PFSK-1 (cell line): ENCODE measurements at regions not wholly inside any gene's neighbourhood (a gene's known extent, or its start where the extent isn't known, plus 50 kb on each side); places are given as distances from the start of the nearest gene placed in this dataset.

Experiments
- FOXP2 ChIP-seq: optimal IDR thresholded peaks from 2 replicates; pipeline ENCODE3; 2011; ENCODE audit warnings: borderline replicate concordance, control low read depth, inconsistent platforms; ENCODE audit not compliant: insufficient read depth; ENCODE audit errors: extremely low read length, extremely low read depth
- POLR2AphosphoS5 ChIP-seq: IDR thresholded peaks from 2 replicates; pipeline ENCODE4 v1.6.1; 2012; ENCODE audit warnings: low read depth, mild to moderate bottlenecking, control low read depth, low read length, moderate library complexity
- REST ChIP-seq, 2 experiments: IDR thresholded peaks; 2 replicates each; pipeline versions ENCODE4 v1.6.1 to v1.8.0; 2011 to 2012; ENCODE audit warnings: low read depth in 2 of 2, low read length in 2 of 2, control low read depth in 1 of 2, inconsistent platforms in 1 of 2, mild to moderate bottlenecking in 1 of 2, moderate library complexity in 1 of 2; ENCODE audit not compliant: insufficient read depth in 1 of 2
- SIN3A ChIP-seq: IDR thresholded peaks from 2 replicates; pipeline ENCODE4 v1.6.1; 2012; ENCODE audit warnings: mild to moderate bottlenecking, low read length, moderate library complexity, borderline replicate concordance; ENCODE audit not compliant: insufficient read depth
- TAF1 ChIP-seq: IDR thresholded peaks from 2 replicates; pipeline ENCODE4 v1.6.1; 2012; ENCODE audit warnings: low read length, control low read depth, borderline replicate concordance; ENCODE audit not compliant: insufficient read depth

GRCh38 chr7:124250297-124251034 lies 217.6 kb upstream of the TMEM229A start:
- TF ChIP-seq TAF1 (no peak), SIN3A (no peak), POLR2AphosphoS5 (no peak), FOXP2 (no peak), REST (IDR thresholded peaks at IDR 0.05; ENCODE audit: insufficient read depth in 1 of 2, low read depth in 2 of 2, low read length in 2 of 2) (no peak)

- TF ChIP-seq REST (IDR thresholded peaks at IDR 0.05; ENCODE audit: insufficient read depth in 1 of 2, low read depth in 2 of 2, low read length in 2 of 2), result no peak
- no peak for TF ChIP-seq FOXP2
- TF ChIP-seq TAF1, result no peak
- TF ChIP-seq SIN3A, result no peak
- TF ChIP-seq POLR2AphosphoS5, result no peak
Observed at GRCh38 chr7:124247691-124248090, 214.8 kb upstream of the TMEM229A start.

- no peak for TF ChIP-seq TAF1
- no peak for TF ChIP-seq SIN3A
Observed at GRCh38 chr7:124246262-124246863, 213.5 kb upstream of the TMEM229A start.

- TF ChIP-seq REST (IDR thresholded peaks at IDR 0.05; ENCODE audit: insufficient read depth in 1 of 2, low read depth in 2 of 2, low read length in 2 of 2) (no peak), FOXP2 (no peak), TAF1 (no peak), POLR2AphosphoS5 (no peak), SIN3A (no peak)
Observed at GRCh38 chr7:124219681-124220080, 186.8 kb upstream of the TMEM229A start.

- TF ChIP-seq SIN3A (no peak), FOXP2 (no peak), REST (IDR thresholded peaks at IDR 0.05; ENCODE audit: insufficient read depth in 1 of 2, low read depth in 2 of 2, low read length in 2 of 2) (no peak), TAF1 (no peak), POLR2AphosphoS5 (no peak)
Observed at GRCh38 chr7:124208642-124209041, 175.8 kb upstream of the TMEM229A start.
